DMS79 (cell line): ENCODE measurements at regions not wholly inside any gene's neighbourhood (a gene's known extent, or its start where the extent isn't known, plus 50 kb on each side); places are given as distances from the start of the nearest gene placed in this dataset.
"Not testable (repeated sequence)": the region's sequence is repeated elsewhere in the genome, so short reads cannot be mapped to it uniquely, and the experiment has no call there.

ENCODE experiments used
- DNase-seq: peaks from one replicate; lab custom pipeline; 2025; lab: John Stamatoyannopoulos, UW

DNA sequence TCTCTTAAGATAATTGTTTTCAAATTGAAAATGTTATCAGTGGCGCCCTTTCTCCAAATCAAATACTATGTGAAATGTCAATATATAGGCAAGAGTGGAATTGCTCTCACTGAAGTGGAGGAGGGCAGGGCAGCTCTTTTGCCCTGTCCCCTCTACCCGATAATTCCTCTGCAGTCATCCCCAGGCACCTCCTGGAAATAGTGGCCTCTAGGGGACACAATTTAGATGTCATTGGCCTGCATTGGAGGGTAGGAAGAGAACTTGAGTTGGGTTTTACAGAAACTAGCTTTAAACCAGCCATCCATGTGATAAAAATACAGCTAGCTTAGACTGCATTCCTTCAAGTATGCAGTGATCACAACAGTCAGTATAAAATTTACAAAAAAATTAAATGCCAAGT lies 288.9 kb downstream of the EDEM1 start:
- DNase-seq: no peak

DNA sequence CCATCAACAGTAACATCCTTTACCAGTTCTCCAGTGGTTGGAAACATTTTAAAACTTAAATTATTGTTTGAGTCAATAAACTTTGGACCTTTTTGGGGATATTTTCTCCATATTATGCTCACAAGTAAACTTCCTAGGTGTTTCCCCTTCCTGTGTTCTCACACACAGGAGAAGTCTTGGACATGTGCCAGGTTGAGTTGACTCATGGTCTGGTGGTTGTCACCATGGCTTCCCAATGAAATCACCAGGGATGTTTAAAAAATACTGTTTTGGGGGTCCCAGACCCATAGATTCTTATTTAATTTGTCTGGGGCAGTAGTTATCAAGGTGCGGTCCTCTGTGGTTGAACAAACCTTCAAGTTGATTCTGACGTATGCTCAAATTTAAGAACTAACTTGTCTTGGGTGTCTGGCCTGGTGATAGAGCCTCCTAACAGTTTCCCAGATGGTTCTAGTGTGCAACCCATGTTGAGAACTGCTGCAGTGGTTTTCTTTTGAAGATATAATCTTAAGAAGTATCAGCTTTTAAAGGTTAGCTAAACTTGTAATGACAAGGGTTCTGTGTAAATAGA lies 291.8 kb downstream of the EDEM1 start:
- DNase-seq: no peak

GRCh38 chr3:5480190-5480589 lies 292.7 kb downstream of the EDEM1 start:
- no peak for DNase-seq

DNA sequence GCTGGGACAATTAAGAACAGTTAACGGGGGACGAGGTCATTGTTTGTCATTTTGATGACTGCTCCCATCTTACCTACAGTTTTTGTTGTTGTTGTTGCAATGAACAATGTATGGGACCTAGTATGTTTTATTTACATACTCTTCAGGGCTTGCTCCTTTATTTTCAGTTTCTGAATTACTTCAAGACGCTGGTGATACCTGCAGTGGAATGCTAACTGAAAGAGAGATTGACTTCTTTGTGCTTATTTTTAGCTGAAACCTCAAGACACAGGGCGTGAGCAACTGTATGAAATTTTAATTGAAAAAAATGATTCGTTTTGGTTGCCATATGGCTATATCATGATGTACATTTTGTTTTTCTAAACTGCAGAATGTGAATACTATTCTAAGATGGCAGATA lies 297.9 kb downstream of the EDEM1 start:
- DNase-seq: no peak

GRCh38 chr3:5488771-5489170 lies 301.3 kb downstream of the EDEM1 start:
- DNase-seq: no peak

GRCh38 chr3:5489536-5489935 lies 302.0 kb downstream of the EDEM1 start:
- no peak for DNase-seq

DNA sequence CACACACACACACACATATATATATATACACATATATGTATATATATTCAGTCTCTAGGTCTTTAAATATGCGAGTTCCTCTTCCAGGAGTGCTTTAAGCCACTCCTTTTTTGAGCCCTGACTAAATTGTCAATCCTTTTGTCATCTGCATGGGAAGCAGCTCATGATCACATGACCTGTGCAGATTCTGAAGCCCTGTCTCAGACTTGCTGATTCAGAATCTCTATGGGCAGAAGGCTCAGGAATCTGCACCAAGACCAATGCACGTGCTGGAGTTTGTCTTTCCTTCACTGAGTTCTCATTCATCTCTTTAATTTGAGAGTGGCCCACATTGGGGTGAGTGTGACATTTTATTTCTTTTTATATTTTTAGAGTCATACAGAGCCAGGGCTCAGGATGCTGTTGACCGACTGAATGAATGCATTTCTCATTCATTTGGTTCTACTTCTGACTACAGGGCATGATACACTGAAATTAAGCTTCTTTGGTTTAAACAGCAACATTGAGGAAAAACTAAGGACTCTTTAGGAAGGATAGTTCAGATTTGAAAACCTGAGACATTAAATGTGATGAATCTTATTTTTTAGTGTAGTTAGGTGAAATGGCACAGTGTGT lies 307.5 kb downstream of the EDEM1 start:
- DNase-seq: no peak

- DNase-seq: no peak
These were observed 310.0 kb downstream of the EDEM1 start for GRCh38 chr3:5497497-5497896.

GRCh38 chr3:5498981-5499380 lies 311.5 kb downstream of the EDEM1 start:
- no peak for DNase-seq

- DNase-seq: no peak
These were observed 311.9 kb downstream of the EDEM1 start for GRCh38 chr3:5499404-5499803.

DNA sequence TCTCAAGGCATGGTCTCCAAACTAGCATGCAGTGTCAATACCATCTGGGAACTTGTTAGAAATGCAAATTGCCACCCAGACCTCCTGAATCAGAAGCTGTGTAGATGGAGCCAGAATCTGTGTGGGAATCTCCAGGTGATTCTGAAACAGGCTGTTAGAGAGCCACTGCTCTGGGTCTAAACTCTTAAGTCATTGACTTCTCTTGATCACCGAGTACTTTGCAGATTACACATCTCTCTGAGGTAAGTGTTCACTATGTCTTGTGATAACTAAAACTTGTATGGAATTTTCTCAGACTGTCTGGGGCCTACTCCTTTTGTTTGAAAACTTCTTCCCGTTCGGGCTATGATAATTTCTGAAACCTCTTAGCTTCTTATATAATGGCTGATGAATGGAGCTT lies 315.6 kb downstream of the EDEM1 start:
- no peak for DNase-seq

DNA sequence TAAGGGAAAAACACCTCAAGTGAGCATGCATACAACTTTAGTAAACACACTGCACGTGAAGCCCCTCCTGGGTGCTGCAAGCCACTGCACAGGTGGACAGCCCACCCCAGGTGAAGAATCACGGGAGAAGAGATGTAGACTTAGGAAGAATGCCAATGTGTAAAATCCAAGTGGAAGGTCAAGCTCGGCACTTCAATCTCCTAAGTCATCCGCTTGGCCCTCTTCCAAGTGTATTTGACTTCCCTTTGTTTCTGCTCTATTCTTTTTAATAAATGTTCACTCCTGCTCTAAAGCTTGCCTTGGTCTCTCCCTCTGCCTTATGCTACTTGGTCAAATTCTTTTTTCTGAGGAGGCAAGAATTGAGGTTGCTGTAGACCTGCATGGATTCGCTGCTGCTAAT lies 316.6 kb downstream of the EDEM1 start:
- peak; percentile 10 for DNase-seq

DNA sequence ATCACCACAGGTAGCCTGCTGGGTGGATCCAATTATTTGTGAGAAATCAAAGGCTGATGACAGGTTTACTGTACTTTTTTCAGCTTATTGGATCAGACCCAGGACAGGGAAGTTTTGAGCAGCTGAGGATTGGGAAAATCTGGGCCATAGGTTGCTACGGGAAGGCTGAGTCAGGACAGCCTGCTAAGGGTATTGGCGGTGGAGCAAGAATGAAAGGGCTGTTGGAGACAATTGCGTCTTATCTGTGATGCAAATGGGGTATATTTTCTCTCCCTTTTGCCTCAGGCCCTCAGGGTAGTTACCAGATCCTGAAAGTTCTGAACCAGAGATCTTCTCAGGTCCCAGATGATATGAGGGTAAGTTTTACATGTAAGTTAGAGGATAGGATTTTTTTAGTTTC lies 317.7 kb downstream of the EDEM1 start:
- DNase-seq: no peak

GRCh38 chr3:5505997-5506396 lies 318.5 kb downstream of the EDEM1 start:
- DNase-seq: no peak

DNA sequence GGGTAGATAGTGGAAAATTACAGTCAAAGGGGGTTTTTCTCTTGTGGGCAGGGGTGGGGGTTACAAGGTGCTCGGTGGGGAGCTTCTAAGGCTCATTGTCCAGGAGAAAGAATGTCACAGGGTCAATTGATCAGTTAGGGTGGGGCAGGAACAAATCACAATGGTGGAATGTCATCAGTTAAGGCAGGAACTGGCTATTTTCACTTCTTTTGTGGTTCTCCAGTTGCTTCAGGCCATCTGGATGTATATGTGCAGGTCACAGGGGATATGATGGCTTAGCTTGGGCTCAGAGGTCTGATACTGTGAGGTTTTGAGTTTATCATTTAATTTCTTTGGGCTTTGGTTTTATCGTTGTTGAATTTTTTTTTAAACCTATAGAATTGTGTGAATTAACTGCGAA lies 321.4 kb downstream of the EDEM1 start:
- not testable (repeated sequence) for DNase-seq

GRCh38 chr3:5510300-5510699 lies 322.8 kb downstream of the EDEM1 start:
- no peak for DNase-seq

GRCh38 chr3:5517921-5518320 lies 330.4 kb downstream of the EDEM1 start:
- DNase-seq: no peak

- no peak for DNase-seq
These were observed 332.7 kb downstream of the EDEM1 start for GRCh38 chr3:5520237-5520636.

GRCh38 chr3:5523125-5523524 lies 335.6 kb downstream of the EDEM1 start:
- no peak for DNase-seq

- DNase-seq: no peak
These were observed 343.5 kb downstream of the EDEM1 start for GRCh38 chr3:5531039-5531438.

DNA sequence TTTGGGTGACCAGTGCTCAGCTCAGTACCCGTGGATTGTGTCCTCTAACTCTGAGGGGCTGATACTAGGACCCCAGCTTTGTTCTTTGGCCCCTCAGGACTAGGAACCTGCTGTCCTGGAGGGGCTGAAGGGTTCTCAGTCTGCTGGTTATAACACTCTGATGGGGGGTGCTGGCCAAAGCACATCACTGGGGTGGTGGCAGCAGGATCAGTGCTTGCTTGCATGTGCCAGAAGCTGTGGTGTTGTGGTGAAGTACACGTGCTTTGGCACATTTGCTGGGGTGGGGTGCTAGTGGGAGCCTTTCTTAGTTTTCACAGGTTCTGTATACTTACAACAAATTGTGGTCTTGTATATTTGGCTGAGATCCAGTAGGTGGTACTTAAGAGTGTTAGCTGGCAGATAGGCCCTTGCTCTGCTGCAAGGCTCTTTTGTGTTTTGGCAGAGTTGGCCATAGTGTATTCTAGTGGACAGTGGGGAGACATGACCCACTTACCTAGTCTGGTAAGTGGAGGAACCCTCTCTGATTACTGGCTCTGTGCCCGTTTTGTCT lies 344.3 kb downstream of the EDEM1 start:
- DNase-seq: peak; percentile 21

DNA sequence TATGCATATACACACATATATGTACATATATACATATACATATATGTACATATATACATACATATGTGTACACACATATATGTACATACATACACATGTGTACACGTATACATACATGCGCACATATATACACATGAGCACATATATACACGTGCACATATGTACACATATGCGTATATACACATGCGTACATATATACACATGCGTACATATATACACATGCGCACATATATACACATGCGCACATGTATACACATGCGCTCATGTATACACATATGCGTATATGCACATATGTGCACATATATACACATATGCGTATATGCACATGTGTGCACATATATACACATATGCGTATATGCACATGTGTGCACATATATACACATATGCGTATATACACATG lies 353.0 kb downstream of the EDEM1 start:
- no peak for DNase-seq

GRCh38 chr3:5542472-5542871 lies 355.0 kb downstream of the EDEM1 start:
- DNase-seq: no peak

DNA sequence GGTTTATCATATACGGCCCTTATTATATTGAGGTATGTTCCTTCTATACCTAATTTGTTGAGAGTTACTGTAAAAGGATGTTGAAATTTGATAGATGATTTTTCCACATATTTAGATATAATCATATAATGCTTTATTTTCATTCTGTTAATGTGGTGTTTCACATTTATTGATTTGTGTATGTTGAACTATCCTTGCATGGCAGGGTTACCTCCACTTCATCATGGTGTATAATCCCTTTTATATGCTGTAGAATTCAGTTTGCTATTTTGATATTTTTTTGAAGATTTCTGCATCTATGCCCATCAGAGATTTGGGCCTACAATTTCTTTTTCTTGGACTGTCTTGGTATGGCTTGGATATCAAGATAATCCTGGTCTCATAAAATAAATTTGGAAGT lies 355.5 kb downstream of the EDEM1 start:
- no peak for DNase-seq
